Stomach smooth muscle (tissue), 2 donors: ENCODE measurements at regions not wholly inside any gene's neighbourhood (a gene's known extent, or its start where the extent isn't known, plus 50 kb on each side); places are given as distances from the start of the nearest gene placed in this dataset.

ENCODE experiments used
- H3K27ac ChIP-seq: one replicate; pipeline ENCODE4 v1.7.0; 2013; ENCODE audit warnings: mild to moderate bottlenecking, low read length, inconsistent platforms
- H3K27me3 ChIP-seq, 2 donors: one replicate each; pipeline ENCODE4 v1.7.0; 2013; ENCODE audit warnings: low read length in 2 of 2; ENCODE audit not compliant: insufficient read depth in 2 of 2, control insufficient read depth in 1 of 2
- H3K36me3 ChIP-seq, 2 donors: one replicate each; pipeline ENCODE4 v1.7.0; 2013; ENCODE audit warnings: low read length in 2 of 2; ENCODE audit not compliant: control insufficient read depth in 2 of 2, insufficient read depth in 2 of 2
- H3K4me1 ChIP-seq: one replicate; pipeline ENCODE4 v1.7.0; 2013; ENCODE audit warnings: low read length; ENCODE audit not compliant: control insufficient read depth, insufficient read depth
- H3K4me3 ChIP-seq, 2 donors: one replicate each; pipeline ENCODE4 v1.7.0; 2013; ENCODE audit warnings: low read length in 2 of 2
- H3K9ac ChIP-seq, 2 donors: one replicate each; pipeline ENCODE4 v1.7.0; 2013; ENCODE audit warnings: low read length in 2 of 2, mild to moderate bottlenecking in 1 of 2
- H3K9me3 ChIP-seq, 2 donors: one replicate each; pipeline ENCODE4 v1.7.0; 2013; ENCODE audit warnings: low read length in 2 of 2; ENCODE audit not compliant: control insufficient read depth in 2 of 2
- donor health status: healthy.
- donor health status: Pancreatic carcinoma.

DNA sequence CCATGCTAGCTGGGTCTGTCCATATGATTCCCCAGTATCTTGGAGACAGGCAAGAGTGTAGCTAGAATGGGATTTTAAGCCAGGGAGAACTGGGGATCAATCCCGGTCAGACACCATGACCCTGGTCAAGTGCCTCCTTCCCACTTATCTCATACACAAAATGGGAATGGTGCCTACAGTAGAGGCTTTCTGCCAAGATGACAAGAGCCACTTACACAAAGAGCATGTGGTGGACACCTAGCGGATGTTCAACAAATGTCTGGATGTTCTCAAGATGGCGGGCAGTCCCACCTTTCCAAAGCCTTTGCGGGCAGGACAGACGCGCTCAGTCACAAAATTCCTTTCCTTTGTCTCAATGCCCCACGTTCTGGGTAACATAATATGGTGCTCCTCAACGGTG is 57.3 kb downstream of the MAF start:
- Histone ChIP-seq H3K9ac (no peak overlapping the region), H3K4me3 (no peak overlapping the region), H3K27ac (no peak overlapping the region), H3K36me3 (no peaks in the 10 kb centered on the region), H3K9me3 (no peaks in the 10 kb centered on the region), H3K27me3 (no peaks in the 10 kb centered on the region), H3K4me1 (no peaks in the 10 kb centered on the region)

DNA sequence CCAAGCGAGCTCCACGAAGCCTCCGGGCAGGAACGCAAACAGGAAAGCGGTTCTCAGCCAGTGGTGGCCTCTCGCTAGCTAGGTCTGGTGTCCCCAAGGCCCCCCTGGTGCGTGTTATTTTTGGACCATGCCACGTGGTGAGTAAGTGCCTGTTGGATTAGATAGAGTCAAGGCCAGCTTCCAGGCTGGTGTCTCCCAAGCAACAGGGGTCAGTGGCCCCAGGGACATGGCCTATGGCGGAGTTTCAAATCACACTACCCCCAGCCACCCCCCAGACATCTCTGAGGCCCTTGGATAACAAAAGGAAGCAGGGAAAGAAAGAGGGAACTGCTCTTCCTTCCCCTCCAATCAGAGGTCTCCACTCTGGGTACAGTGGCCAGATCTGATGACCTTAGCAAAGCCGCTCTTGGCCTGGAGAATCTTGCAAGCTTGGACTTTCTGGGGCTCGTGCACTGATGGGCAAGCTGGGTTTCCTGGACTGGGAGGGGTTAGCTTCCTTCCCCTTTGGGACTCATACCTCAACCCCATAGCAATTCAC is 58.2 kb downstream of the MAF start:
- H3K9ac ChIP-seq: no peak overlapping the region
- H3K4me1 ChIP-seq: no peaks in the 10 kb centered on the region
- H3K4me3 ChIP-seq: no peak overlapping the region
- no peaks in the 10 kb centered on the region for H3K36me3 ChIP-seq
- H3K27ac ChIP-seq: no peak overlapping the region
- no peaks in the 10 kb centered on the region for H3K9me3 ChIP-seq
- no peaks in the 10 kb centered on the region for H3K27me3 ChIP-seq

DNA sequence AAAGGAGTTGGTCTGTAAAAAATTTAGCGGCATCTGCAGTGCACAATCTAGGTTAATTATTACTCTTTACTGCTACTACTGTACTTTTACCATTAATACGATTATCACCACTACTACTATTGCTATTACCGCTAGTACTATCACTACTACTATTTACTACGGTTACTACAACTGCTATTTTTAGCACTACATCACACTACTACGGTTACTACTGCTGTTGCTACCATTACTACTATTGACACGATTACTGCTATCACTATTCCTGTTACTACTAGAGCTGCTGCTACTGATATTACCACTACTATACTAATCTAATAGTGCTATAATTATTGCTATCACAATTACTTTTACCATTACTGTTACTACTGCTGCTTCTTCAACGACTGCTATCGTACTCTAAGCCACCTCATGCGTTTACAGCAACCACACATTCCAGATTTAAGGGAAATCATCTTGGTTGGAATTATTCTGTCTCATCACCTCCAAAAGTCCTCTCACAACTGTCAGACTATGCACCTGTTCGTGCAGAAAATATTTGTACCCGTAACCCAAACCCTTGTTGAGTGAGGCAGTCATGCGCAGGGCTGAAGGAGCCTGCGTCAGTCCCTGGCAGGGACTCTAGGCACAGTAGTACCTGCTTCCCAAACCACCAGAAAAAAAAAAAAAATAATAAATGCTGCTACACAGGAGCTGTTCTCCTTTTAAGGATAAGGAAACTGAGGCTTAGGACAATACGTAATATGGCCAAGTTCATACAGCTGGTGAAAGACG is 59.5 kb downstream of the MAF start:
- H3K36me3 ChIP-seq: no peaks in the 10 kb centered on the region
- no peaks in the 10 kb centered on the region for H3K9me3 ChIP-seq
- no peaks in the 10 kb centered on the region for H3K4me1 ChIP-seq
- H3K4me3 ChIP-seq: no peak overlapping the region
- H3K9ac ChIP-seq: no peak overlapping the region
- H3K27ac ChIP-seq: no peak overlapping the region
- no peaks in the 10 kb centered on the region for H3K27me3 ChIP-seq

DNA sequence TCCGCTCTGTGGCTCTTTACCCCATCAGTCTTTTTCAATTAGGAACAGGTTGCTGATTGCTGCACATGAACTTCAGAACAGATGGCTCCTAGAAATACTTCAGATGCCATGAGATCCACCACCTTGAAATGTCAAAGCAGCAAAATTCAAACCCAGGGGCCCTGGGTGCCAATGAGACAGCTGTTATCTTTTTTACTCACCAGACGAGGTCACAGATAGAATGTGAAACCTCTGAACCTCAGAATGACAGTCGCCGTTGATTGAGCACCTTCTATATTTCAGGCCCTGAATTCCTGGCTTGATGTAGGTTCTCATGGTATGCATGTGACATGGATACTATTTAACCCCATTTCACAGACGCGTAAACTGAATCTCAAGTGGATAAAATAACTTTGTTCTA is 63.0 kb downstream of the MAF start:
- H3K9me3 ChIP-seq: no peaks in the 10 kb centered on the region
- no peak overlapping the region for H3K4me3 ChIP-seq
- no peak overlapping the region for H3K27ac ChIP-seq
- H3K36me3 ChIP-seq: no peaks in the 10 kb centered on the region
- no peaks in the 10 kb centered on the region for H3K4me1 ChIP-seq
- H3K9ac ChIP-seq: no peak overlapping the region
- no peaks in the 10 kb centered on the region for H3K27me3 ChIP-seq

DNA sequence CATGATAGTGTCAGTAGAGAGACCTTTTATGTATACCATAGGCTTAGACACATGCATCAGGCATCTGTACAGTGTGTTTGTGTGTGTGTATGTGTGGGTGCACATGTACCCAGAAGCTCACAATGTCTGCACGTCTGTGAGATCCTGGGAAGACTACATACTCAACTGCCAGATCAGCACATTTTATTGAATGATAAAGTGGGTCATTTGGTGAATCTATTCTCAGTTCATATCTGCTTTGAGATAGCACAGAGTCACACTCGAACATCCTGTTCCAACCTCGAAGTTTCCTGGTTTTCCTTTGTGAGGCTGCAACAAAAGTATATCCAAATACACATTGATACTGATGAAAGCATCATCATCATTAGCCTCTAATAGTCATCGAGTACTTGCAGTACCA is 63.6 kb downstream of the MAF start:
- no peak overlapping the region for H3K27ac ChIP-seq
- H3K4me3 ChIP-seq: no peak overlapping the region
- H3K4me1 ChIP-seq: no peaks in the 10 kb centered on the region

DNA sequence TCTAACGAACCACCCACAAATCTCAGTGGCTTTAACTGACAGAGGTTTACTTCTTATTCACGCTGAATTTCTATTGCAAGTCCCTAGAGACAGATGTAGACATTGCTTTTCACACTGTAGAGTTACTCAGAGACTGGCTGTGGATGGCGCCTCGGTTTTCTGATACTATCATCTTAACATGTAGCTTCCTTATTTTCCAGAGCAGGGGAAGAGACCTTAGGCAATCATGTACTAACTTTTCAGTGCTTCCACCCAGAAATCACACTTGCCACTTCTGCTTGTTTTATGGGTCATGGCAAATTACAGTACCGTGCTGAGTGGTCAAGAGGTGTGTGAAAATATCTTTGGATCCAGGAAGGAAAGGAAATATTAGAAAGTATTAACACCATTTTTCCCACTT is 65.4 kb downstream of the MAF start:
- no peak overlapping the region for H3K27ac ChIP-seq
- no peaks in the 10 kb centered on the region for H3K9me3 ChIP-seq
- H3K27me3 ChIP-seq: no peaks in the 10 kb centered on the region
- H3K4me3 ChIP-seq: no peak overlapping the region
- H3K36me3 ChIP-seq: no peaks in the 10 kb centered on the region
- no peaks in the 10 kb centered on the region for H3K4me1 ChIP-seq
- no peak overlapping the region for H3K9ac ChIP-seq

More for the DNA sequence above, 63.6 kb downstream of the MAF start:
- H3K9me3 ChIP-seq: no peaks in the 10 kb centered on the region
- no peaks in the 10 kb centered on the region for H3K27me3 ChIP-seq
- no peak overlapping the region for H3K9ac ChIP-seq
- H3K36me3 ChIP-seq: no peaks in the 10 kb centered on the region

DNA sequence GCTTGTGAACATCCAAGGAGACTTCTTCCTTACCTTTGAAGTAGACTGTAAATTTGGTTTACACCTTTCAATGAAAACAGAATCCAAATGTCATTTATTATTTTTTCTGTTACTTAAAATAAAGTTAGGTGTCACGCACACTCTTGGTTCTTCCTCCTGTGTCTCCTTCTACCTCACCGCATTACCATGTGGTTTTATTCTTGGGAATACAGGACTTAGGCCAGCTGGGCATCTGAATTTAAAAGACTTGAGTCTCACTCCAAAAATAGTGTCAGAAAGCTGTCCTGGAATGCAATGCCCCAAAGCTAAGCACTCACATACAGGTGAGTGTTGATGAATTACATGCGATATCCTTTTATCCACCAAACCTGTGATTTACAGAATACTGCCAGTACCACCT is 66.4 kb downstream of the MAF start:
- H3K4me3 ChIP-seq: no peak overlapping the region
- no peak overlapping the region for H3K27ac ChIP-seq
- H3K36me3 ChIP-seq: no peaks in the 10 kb centered on the region
- H3K9me3 ChIP-seq: no peaks in the 10 kb centered on the region
- H3K9ac ChIP-seq: no peak overlapping the region
- H3K4me1 ChIP-seq: no peaks in the 10 kb centered on the region
- H3K27me3 ChIP-seq: no peaks in the 10 kb centered on the region

DNA sequence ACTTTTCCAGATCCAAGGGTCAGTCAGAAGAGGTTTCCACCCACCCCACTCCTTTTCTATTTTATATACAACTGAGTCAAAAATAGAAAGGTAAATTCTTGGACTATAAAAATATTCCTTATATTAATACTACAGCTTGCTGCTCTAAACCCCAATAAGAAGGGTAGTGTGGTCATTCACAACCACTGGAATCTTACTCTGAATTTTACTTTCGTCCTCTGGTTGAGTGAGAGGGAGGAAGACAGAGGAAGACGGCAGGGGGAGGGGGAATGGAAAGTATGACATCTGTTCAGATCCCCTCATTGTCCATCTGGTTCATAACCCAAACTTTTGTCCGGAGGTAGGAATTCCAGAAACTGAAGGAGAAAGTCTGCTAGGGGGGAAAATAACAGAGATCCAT is 67.2 kb downstream of the MAF start:
- Histone ChIP-seq H3K4me3 (no peak overlapping the region), H3K9me3 (no peaks in the 10 kb centered on the region), H3K27me3 (no peaks in the 10 kb centered on the region), H3K36me3 (no peaks in the 10 kb centered on the region), H3K9ac (no peak overlapping the region), H3K27ac (no peak overlapping the region), H3K4me1 (peaks cover 3% of the 10 kb centered on the region)

DNA sequence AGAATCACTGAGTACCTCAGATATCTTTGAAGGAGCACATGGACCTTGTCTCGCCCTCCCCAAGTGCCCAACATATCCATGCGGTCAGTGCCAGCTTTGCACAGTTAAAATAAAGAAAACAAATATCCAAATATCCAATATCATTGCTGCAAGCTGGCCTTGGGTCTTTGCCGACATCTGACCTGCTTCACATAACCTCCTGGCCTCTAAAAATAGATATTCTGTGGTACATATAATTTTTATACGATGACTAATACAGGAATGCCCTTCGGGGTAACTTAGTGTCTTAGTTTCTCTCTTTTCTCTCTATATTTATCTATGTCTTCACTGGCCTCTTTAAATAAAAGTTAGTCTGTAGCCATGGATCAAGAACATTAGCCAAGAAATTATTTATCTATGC is 67.8 kb downstream of the MAF start:
- Histone ChIP-seq H3K9me3 (no peaks in the 10 kb centered on the region), H3K4me1 (peaks cover 3% of the 10 kb centered on the region), H3K27ac (no peak overlapping the region), H3K4me3 (no peak overlapping the region), H3K9ac (no peak overlapping the region), H3K36me3 (no peaks in the 10 kb centered on the region), H3K27me3 (no peaks in the 10 kb centered on the region)

DNA sequence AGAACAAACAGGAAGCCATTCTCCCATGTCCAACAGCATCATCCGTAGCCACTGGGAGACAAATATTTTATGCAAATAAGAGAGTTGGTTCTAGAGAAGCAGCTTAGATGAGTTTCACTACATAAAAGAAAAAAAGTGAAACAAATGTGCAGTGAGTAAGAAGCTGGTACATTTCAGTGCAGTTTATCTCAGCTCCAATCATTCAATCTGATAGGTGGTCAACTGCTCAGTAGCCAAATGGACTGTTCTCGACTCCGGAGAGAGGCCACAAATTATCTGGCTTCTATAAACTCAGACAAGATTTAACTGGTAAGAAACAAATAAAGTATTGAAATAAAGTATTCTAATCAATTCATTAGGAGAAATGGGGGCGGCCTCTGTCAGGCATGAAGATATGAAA is 68.3 kb downstream of the MAF start:
- H3K27me3 ChIP-seq: no peaks in the 10 kb centered on the region
- no peaks in the 10 kb centered on the region for H3K36me3 ChIP-seq
- no peaks in the 10 kb centered on the region for H3K9me3 ChIP-seq
- H3K27ac ChIP-seq: no peak overlapping the region
- H3K4me1 ChIP-seq: peaks cover 3% of the 10 kb centered on the region
- no peak overlapping the region for H3K4me3 ChIP-seq
- no peak overlapping the region for H3K9ac ChIP-seq

DNA sequence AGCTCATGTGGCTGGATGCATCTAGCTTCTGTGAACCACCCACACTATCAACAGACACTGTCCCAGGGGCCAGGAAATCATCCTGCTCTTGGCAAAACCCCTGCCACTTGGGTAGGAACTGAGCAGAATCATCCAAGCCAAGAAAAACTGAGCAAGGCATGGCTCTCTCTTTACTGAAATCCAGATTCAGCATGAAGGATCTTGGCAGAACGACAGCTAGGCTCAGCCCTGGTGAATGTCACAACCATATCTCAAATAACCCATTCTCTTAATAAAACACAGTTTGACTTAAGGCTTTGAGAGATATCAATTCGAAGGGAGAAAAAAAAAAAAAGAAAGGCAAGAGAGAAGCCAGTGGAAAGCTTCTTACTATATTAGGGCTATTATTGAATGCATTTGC is 72.2 kb downstream of the MAF start:
- Histone ChIP-seq H3K4me1 (peaks cover 3% of the 10 kb centered on the region), H3K9ac (no peak overlapping the region), H3K36me3 (no peaks in the 10 kb centered on the region), H3K9me3 (no peaks in the 10 kb centered on the region), H3K4me3 (no peak overlapping the region), H3K27ac (no peak overlapping the region), H3K27me3 (no peaks in the 10 kb centered on the region)
